Chondrocyte (in vitro differentiated cells): ENCODE measurements at regions not wholly inside any gene's neighbourhood (a gene's known extent, or its start where the extent isn't known, plus 50 kb on each side); places are given as distances from the start of the nearest gene placed in this dataset.

Experiments used
- DNase-seq: peaks from one replicate; pipeline ENCODE4 v3.0.0; 2021; ENCODE audit warnings: mixed read lengths, low spot score
- H3K27ac Mint-ChIP-seq: one replicate; pipeline ENCODE4 v1.8.0; 2021; ENCODE audit warnings: mild to moderate bottlenecking, moderate library complexity, mixed read lengths; ENCODE audit not compliant: unreplicated experiment
- H3K27me3 Mint-ChIP-seq: 2 replicates; pipeline ENCODE4 v1.8.0; 2021; ENCODE audit warnings: low read depth, mixed read lengths
- H3K36me3 Mint-ChIP-seq: 2 replicates; pipeline ENCODE4 v1.8.0; 2021; ENCODE audit warnings: low read depth, mixed read lengths
- H3K4me1 Mint-ChIP-seq: 2 replicates; pipeline ENCODE4 v1.8.0; 2021; ENCODE audit warnings: low read depth, mild to moderate bottlenecking, mixed read lengths
- H3K4me3 Mint-ChIP-seq: one replicate; pipeline ENCODE4 v1.8.0; 2021; ENCODE audit warnings: mild to moderate bottlenecking, moderate library complexity, mixed read lengths; ENCODE audit not compliant: unreplicated experiment
- H3K9me3 Mint-ChIP-seq: 2 replicates; pipeline ENCODE4 v1.8.0; 2021; ENCODE audit warnings: low read depth, mixed read lengths
- CTCF ChIP-seq: fragments of 200-600 bp; sonication (generic); IDR thresholded peaks from 2 replicates; pipeline ENCODE4 v1.5.0; 2021; ENCODE audit warnings: antibody characterized with exemption, mild to moderate bottlenecking, moderate library complexity

DNA sequence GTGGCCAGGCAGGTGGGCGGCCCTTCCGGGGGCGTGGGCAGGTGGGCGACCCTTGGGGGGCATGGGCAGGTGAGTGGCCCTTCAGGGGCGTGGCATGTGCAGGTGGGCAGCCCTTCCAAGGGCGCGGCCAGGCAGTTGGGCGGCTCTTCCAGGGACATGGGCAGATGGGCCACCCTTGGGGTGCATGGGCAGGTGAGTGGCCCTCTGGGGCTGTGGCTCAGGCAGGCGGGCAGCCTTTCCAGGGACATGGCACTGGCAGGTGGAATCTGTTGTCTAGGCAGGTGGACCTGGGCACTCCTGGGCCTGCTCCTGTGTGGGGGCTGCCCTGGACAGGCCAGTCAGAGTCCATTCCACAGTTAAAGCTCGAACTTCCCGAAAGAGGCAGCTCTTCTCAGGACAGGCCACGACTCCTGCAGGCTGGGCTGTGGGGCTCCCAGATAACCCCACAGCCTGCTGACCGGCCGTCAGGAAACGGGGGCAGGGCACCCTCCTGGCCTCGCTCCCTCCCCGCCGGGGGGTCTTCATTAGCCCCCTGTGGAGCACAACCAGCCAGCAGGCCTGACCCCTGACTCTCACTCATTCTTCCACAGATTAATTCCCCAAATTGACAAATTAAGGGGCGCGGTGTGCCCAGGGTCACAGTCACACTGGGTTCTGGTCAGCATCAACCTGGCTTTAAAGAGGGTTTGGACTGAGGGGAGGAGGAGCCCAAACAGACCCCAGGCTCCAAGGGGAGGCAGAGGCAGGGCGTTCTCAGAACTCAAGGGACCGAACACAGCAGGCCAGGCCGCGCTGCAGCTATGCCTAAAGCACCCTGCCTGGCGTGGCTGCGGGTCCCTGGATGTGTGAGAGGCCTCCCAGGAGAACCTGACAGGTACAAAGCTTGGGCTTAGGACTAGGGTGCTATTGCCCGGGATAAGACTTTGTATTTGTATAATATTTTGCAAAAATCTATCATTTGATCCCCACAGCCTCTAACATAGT is 130.0 kb downstream of the DLL1 start:
- Mint-ChIP-seq H3K36me3 (no peaks in the 10 kb centered on the region), H3K27me3 (peaks cover 10% of the 10 kb centered on the region), H3K4me1 (peaks cover 8% of the 10 kb centered on the region), H3K9me3 (no peaks in the 10 kb centered on the region), H3K27ac (no peak overlapping the region), H3K4me3 (no peak overlapping the region)
- TF ChIP-seq CTCF, result no peak
- DNase-seq, result peak; percentile 86

DNA sequence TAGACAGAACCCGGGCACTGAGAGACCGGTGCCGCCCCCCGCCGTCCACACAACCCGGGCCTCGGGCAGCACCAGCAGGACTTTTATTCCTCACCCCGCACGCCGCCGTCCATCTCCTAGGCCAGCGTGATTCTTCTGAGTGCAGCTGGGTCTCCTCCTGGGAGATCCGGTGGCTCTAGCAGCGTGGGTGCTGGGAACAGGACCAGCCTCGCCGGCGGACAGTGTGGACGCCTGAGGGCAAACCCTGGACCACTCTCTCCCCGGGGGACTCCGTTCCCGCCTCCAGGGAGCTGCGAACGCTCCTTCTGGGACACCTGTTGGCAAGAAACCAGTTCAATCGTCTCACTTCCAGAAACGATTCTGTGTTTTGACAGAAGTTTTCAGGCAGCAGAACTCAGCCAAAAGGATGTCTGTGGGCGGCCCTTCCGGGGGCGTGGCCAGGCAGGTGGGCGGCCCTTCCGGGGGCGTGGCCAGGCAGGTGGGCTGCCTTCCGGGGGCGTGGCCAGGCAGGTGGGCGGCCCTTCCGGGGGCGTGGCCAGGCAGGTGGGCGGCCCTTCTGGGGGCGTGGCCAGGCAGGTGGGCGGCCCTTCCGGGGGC is 130.7 kb downstream of the DLL1 start:
- H3K4me1 Mint-ChIP-seq, result peaks cover under 1% of the 10 kb centered on the region
- TF ChIP-seq CTCF, result no peak
- no peak overlapping the region for H3K27ac Mint-ChIP-seq
- no peaks in the 10 kb centered on the region for H3K9me3 Mint-ChIP-seq
- no peak overlapping the region for H3K4me3 Mint-ChIP-seq
- DNase-seq, result no peak
- no peaks in the 10 kb centered on the region for H3K36me3 Mint-ChIP-seq
- peaks cover 2% of the 10 kb centered on the region for H3K27me3 Mint-ChIP-seq

DNA sequence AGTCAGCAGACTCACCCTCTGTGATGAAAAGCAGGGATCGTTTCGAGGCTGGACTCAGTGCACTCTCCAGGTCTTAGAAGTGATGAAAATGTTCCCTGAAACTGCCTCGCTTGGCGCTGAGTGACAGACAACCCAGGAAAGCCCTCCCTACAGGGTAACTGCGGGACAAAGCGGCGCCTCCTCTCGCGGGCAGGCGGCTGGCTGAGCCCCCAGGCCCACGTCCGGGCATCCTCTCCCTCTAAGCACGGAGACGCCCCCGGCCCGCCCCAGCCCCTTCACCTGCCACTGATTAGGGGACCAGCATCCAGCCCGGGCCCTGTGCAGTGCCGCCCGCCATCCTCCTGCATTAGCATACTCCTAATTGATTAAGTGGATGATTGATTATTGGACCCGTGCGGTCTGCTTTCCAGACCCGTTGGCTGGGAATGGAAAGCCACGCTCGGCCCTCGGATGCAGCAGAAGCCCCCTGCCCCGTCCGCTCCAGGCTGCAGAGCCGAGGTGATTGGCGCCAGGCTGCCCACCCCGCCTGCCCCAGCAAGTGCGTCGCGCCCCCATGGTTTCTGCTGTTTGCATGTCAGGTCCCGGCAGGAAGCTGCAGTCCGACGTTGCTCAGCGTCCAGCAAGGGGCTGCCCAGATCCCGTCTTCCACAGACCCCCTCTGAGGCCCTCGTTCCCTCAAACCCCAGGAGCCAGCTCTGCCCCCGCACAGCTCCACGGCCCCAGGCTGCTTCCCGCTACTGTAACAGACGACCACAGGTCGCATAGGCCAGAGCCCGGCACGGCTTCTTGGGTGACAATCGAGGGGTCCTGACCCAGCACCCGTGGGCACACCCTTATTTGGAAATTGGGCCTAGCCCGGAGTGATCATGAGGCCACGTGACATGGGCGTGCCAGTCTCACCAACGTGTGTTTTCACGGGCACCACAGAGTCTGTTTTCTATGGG is 131.6 kb downstream of the DLL1 start:
- Mint-ChIP-seq H3K27me3 (peaks cover under 1% of the 10 kb centered on the region), H3K4me3 (no peak overlapping the region), H3K36me3 (no peaks in the 10 kb centered on the region), H3K4me1 (no peaks in the 10 kb centered on the region), H3K27ac (no peak overlapping the region), H3K9me3 (no peaks in the 10 kb centered on the region)
- DNase-seq, result peak; percentile 81
- TF ChIP-seq CTCF, result no peak

- peak; percentile 46 for DNase-seq
These were observed 132.4 kb downstream of the DLL1 start for GRCh38 chr6:170158296-170159021.

More at GRCh38 chr6:170158296-170159021, 132.4 kb downstream of the DLL1 start:
- H3K27me3 Mint-ChIP-seq, result no peaks in the 10 kb centered on the region
- H3K9me3 Mint-ChIP-seq, result no peaks in the 10 kb centered on the region
- H3K36me3 Mint-ChIP-seq, result no peaks in the 10 kb centered on the region
- no peaks in the 10 kb centered on the region for H3K4me1 Mint-ChIP-seq
- TF ChIP-seq CTCF, result no peak
- H3K4me3 Mint-ChIP-seq, result no peak overlapping the region
- no peak overlapping the region for H3K27ac Mint-ChIP-seq
